Adrenal gland (tissue), 5 donors: ENCODE measurements at regions not wholly inside any gene's neighbourhood (a gene's known extent, or its start where the extent isn't known, plus 50 kb on each side); places are given as distances from the start of the nearest gene placed in this dataset.

Source experiments
- CTCF ChIP-seq, 6 experiments: fragments of 450-650 bp in 4 of 6; fragments of 200-600 bp in 2 of 6; sonication (generic) in 1 of 6; IDR thresholded peaks; 1 replicate in 5 of 6; 2 replicates in 1 of 6; pipeline versions ENCODE4 v1.5.1 to v1.8.0; 2016 to 2021; ENCODE audit warnings: antibody characterized with exemption in 6 of 6, mild to moderate bottlenecking in 2 of 6, moderate library complexity in 1 of 6
- POLR2A ChIP-seq, 2 donors: fragments of 450-650 bp; IDR thresholded peaks; one replicate each; pipeline ENCODE4 v1.6.1; 2017; ENCODE audit warnings: antibody characterized with exemption in 2 of 2, mild to moderate bottlenecking in 2 of 2, moderate library complexity in 1 of 2
- donor health status: DM: no; HTN: no; CAD: no.

GRCh38 chr2:122507261-122507660 lies 751.8 kb downstream of the TSN start:
- TF ChIP-seq CTCF (IDR thresholded peaks at IDR 0.05) (no peak), POLR2A (IDR thresholded peaks at IDR 0.05) (no peak)
